PC-3 (cell line): ENCODE measurements at regions not wholly inside any gene's neighbourhood (a gene's known extent, or its start where the extent isn't known, plus 50 kb on each side); places are given as distances from the start of the nearest gene placed in this dataset.

Experiments
- CTCF ChIP-seq: fragments of 300-600 bp; sonication (generic); conservative IDR thresholded peaks from 2 replicates; pipeline ENCODE4 v1.5.1; 2017; ENCODE audit warnings: antibody characterized with exemption, low read depth, mild to moderate bottlenecking, low read length
- EZH2phosphoT487 ChIP-seq: fragments of 300-600 bp; sonication (generic); IDR thresholded peaks from 2 replicates; pipeline ENCODE4 v1.6.1; 2018; ENCODE audit warnings: mild to moderate bottlenecking, antibody characterized with exemption, low read length, borderline replicate concordance

GRCh38 chr21:25361097-25361496 is 246.2 kb downstream of the MRPL39 start:
- no peak; the same call in 1 of the 2 replicates for TF ChIP-seq CTCF
- no peak for TF ChIP-seq EZH2phosphoT487
